RWPE1 (cell line): ENCODE measurements at regions not wholly inside any gene's neighbourhood (a gene's known extent, or its start where the extent isn't known, plus 50 kb on each side); places are given as distances from the start of the nearest gene placed in this dataset.

Experiments used
- CTCF ChIA-PET: fragments of 350-600 bp; sonication (Branson Sonifier 250); formaldehyde crosslinking; extraction: SDS; loops from one replicate; lab custom pipeline; 2021; lab: Yijun Ruan, JAX
- POLR2A ChIA-PET: fragments of 400-600 bp; formaldehyde crosslinking; extraction: SDS; loops from one replicate; lab custom pipeline; 2020; ENCODE audit warnings: antibody characterized with exemption; ENCODE audit not compliant: low non-redundant PET; lab: Yijun Ruan, JAX
- DNase-seq: peaks from one replicate; pipeline ENCODE4 v3.0.0; 2012; ENCODE audit warnings: low spot score
- H3K27ac ChIP-seq: fragments of 450-650 bp; 2 replicates; pipeline ENCODE4 v1.5.1; 2017
- CTCF ChIP-seq: fragments of 450-650 bp; conservative IDR thresholded peaks from 2 replicates; pipeline ENCODE4 v1.5.1; 2017; ENCODE audit warnings: low read depth, mild to moderate bottlenecking

GRCh38 chr9:68654075-68654474 lies 51.0 kb upstream of the PIP5K1B start:
- TF ChIP-seq CTCF, result no peak
- CTCF ChIA-PET, result no interaction called here
- H3K27ac ChIP-seq, result no peak overlapping the region
- no peak for DNase-seq
- POLR2A ChIA-PET, result no interaction called here
